GM12891 (cell line): ENCODE measurements at regions not wholly inside any gene's neighbourhood (a gene's known extent, or its start where the extent isn't known, plus 50 kb on each side); places are given as distances from the start of the nearest gene placed in this dataset.

Experiments
- PAX5 ChIP-seq: IDR thresholded peaks from 2 replicates; pipeline ENCODE4 v1.6.1; 2011; ENCODE audit warnings: low read length, moderate library complexity, mild to moderate bottlenecking; ENCODE audit not compliant: insufficient read depth, severe bottlenecking
- POLR2A ChIP-seq: IDR thresholded peaks from 2 replicates; pipeline ENCODE4 v1.6.1; 2011; ENCODE audit warnings: low read depth, low read length, control low read depth
- POLR2AphosphoS5 ChIP-seq: IDR thresholded peaks from 2 replicates; pipeline ENCODE4 v1.6.1; 2011; ENCODE audit warnings: low read depth, low read length, control low read depth
- TAF1 ChIP-seq: IDR thresholded peaks from 2 replicates; pipeline ENCODE4 v1.6.1; 2011; ENCODE audit warnings: low read depth, low read length, control low read depth

- TF ChIP-seq POLR2A = no peak
- TF ChIP-seq TAF1 = no peak
- no peak for TF ChIP-seq POLR2AphosphoS5
- no peak for TF ChIP-seq PAX5
Measured at GRCh38 chr7:115223959-115224358, 302.1 kb downstream of the MDFIC start.
